Nephron (organoid): ENCODE measurements at regions not wholly inside any gene's neighbourhood (a gene's known extent, or its start where the extent isn't known, plus 50 kb on each side); places are given as distances from the start of the nearest gene placed in this dataset.

Experiments used
- H3K27ac Mint-ChIP-seq, 3 experiments: 2 replicates each; pipeline ENCODE4 v1.8.0; 2020; ENCODE audit warnings: mixed read lengths in 3 of 3, mild to moderate bottlenecking in 2 of 3, moderate library complexity in 1 of 3
- H3K27me3 Mint-ChIP-seq: 2 replicates; pipeline ENCODE4 v1.8.0; 2021; ENCODE audit warnings: low read depth, mild to moderate bottlenecking, moderate library complexity, mixed read lengths
- H3K36me3 Mint-ChIP-seq: 2 replicates; pipeline ENCODE4 v1.8.0; 2020; ENCODE audit warnings: low read depth, mixed read lengths
- H3K4me1 Mint-ChIP-seq: 2 replicates; pipeline ENCODE4 v1.8.0; 2020; ENCODE audit warnings: mixed read lengths
- H3K4me3 Mint-ChIP-seq, 3 experiments: 2 replicates each; pipeline ENCODE4 v1.8.0; 2020; ENCODE audit warnings: mild to moderate bottlenecking in 3 of 3, mixed read lengths in 3 of 3, moderate library complexity in 2 of 3
- H3K9me3 Mint-ChIP-seq: 2 replicates; pipeline ENCODE4 v1.8.0; 2020; ENCODE audit warnings: mixed read lengths
- TF ChIP-seq, protein P1 (sequence below), 3 experiments: fragments of 200-600 bp; sonication (generic); IDR thresholded peaks; one replicate each; pipeline ENCODE4 v1.5.0; 2021; ENCODE audit warnings: antibody characterized with exemption in 3 of 3; ENCODE audit not compliant: unreplicated experiment in 3 of 3

DNA sequence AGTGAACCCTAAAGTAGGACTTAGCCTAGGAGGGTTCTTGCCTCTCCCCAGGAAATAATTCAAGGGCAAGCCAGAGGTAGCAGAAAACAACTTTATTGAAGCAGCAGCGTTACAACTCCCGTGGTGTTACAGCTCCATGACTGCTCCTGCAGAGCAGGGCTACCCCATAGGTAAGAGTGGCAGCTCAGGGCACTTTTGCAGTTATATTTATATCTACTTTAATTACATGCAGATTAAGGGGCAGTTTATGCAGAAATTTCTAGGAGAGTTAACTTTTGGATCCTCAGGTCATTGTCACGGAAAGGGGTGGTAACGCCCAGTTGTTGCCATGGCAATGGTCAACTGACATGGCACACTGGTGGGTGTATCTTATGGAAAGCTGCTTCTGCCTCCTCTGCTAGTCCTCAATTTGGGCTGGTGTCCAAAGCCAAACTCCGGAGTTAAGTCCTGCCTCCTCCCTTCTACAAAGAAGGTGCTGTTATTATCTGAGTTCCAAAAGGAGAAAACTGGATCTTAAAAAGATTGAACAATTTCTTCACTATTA lies 1413.0 kb downstream of the DSC3 start:
- TF ChIP-seq, protein P1, sequence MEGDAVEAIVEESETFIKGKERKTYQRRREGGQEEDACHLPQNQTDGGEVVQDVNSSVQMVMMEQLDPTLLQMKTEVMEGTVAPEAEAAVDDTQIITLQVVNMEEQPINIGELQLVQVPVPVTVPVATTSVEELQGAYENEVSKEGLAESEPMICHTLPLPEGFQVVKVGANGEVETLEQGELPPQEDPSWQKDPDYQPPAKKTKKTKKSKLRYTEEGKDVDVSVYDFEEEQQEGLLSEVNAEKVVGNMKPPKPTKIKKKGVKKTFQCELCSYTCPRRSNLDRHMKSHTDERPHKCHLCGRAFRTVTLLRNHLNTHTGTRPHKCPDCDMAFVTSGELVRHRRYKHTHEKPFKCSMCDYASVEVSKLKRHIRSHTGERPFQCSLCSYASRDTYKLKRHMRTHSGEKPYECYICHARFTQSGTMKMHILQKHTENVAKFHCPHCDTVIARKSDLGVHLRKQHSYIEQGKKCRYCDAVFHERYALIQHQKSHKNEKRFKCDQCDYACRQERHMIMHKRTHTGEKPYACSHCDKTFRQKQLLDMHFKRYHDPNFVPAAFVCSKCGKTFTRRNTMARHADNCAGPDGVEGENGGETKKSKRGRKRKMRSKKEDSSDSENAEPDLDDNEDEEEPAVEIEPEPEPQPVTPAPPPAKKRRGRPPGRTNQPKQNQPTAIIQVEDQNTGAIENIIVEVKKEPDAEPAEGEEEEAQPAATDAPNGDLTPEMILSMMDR (IDR thresholded peaks at IDR 0.05; ENCODE audit: unreplicated experiment in 3 of 3) = no peak
- Mint-ChIP-seq H3K4me3 (no peak overlapping the region), H3K9me3 (no peaks in the 10 kb centered on the region), H3K36me3 (no peaks in the 10 kb centered on the region), H3K27ac (no peak overlapping the region), H3K27me3 (no peaks in the 10 kb centered on the region), H3K4me1 (no peaks in the 10 kb centered on the region)

DNA sequence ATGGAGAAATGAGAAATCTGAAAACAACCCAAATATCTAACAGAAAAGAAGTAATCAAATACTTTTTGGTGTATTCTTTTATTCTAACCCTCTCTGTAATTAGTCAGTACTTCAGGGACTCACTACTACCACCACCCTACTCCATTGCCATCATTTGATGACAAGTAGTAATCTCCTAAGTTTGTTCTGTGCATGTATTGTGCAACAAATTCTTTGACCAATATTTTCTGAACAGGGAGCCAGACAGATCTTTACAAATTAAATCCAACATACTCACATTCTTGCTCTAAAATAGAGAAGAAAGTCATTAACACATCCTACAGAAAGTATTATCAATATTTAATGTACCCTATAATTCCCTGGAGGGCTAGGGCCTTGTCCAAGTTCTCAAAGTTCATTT lies 1416.4 kb downstream of the DSC3 start:
- Mint-ChIP-seq H3K4me1 (no peaks in the 10 kb centered on the region), H3K4me3 (no peak overlapping the region), H3K27ac (no peak overlapping the region), H3K27me3 (no peaks in the 10 kb centered on the region), H3K9me3 (no peaks in the 10 kb centered on the region), H3K36me3 (no peaks in the 10 kb centered on the region)
- TF ChIP-seq, protein P1 (IDR thresholded peaks at IDR 0.05; ENCODE audit: unreplicated experiment in 3 of 3) = no peak

DNA sequence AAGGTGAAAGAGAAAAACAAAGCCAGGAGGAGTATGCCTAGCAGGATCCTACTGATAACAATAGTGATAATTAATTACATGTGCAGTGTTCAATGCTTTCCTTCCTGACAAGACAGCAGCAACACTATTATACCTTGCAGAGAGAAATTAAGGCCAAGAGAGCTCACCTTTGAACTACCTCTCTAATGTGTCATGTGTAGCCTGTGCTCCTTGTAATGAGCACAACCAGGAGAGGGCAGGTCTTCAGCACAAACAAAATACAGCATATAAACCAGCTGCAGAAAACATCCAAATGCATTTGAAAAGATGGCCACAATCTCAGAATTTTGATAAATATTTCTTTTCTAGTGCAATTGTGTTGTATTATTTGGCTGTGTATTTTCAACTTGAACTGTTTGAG lies 1425.7 kb downstream of the DSC3 start:
- Mint-ChIP-seq H3K27ac (no peak overlapping the region), H3K36me3 (no peaks in the 10 kb centered on the region), H3K4me3 (no peak overlapping the region), H3K27me3 (no peaks in the 10 kb centered on the region), H3K4me1 (no peaks in the 10 kb centered on the region), H3K9me3 (no peaks in the 10 kb centered on the region)
- TF ChIP-seq, protein P1 (IDR thresholded peaks at IDR 0.05; ENCODE audit: unreplicated experiment in 3 of 3) = no peak

DNA sequence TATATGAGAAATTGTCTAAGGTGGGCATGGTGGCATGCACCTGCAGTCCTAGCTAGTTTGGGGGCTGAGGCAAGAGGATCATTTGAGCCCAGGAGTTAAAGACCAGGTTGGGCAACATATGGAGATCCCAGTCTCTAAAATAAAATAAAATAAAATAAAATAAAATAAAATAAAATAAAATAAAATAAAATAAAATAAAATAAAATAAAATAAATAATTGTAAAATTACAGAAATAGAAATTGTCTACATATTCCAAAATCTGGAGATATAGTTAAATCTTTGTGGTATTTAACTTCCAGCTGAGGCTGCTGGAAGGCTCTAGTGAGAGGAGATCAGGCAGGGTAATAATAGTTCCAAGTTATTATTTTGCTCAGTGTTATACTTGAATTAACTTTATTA lies 1432.1 kb upstream of the CDH2 start:
- peaks cover 17% of the 10 kb centered on the region for H3K9me3 Mint-ChIP-seq
- H3K27ac Mint-ChIP-seq = no peak overlapping the region
- TF ChIP-seq, protein P1 (IDR thresholded peaks at IDR 0.05; ENCODE audit: unreplicated experiment in 3 of 3) = no peak
- H3K36me3 Mint-ChIP-seq = peaks cover 4% of the 10 kb centered on the region
- no peak overlapping the region for H3K4me3 Mint-ChIP-seq
- no peaks in the 10 kb centered on the region for H3K27me3 Mint-ChIP-seq
- H3K4me1 Mint-ChIP-seq = no peaks in the 10 kb centered on the region

DNA sequence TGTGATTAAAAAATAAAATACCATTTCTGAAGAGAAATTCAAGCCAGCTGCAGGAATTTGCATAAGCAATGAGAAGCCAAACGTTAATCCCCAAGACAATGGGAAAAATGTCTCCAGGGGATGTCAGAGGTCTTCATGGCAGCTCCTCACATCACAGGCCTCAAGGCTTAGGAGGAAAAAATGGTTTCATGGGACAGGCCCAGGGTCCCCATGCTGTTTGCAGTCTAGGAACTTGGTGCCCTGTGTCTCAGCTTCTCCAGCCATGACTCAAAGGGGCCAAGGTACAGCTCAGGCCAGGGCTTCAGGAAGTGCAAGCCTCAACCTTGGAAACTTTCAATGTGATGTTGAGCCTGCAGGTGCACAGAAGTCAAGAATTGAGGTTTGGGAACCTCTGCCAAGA lies 1428.4 kb upstream of the CDH2 start:
- Mint-ChIP-seq H3K4me1 (no peaks in the 10 kb centered on the region), H3K4me3 (no peak overlapping the region), H3K36me3 (peaks cover 4% of the 10 kb centered on the region), H3K9me3 (peaks cover 21% of the 10 kb centered on the region), H3K27ac (no peak overlapping the region), H3K27me3 (no peaks in the 10 kb centered on the region)
- TF ChIP-seq, protein P1 (IDR thresholded peaks at IDR 0.05; ENCODE audit: unreplicated experiment in 3 of 3) = no peak

DNA sequence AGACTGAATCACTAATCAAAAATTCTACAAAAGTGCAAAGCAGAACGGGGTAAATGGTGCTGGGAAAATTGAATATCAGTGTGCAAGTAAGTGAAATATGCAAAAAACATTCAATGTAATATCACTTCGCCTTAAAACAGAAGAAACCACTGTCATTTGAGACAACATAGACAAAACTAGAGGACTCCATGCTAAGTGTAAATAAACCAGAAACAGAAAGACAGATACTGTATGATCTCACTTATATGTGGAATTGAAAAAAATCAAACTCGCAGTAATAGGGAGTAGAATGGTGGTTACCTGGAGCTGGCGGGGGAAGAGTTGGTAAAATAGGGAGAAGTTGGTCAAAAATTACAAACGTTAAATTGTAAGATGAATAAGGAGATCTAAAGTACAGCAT lies 1420.0 kb upstream of the CDH2 start:
- Mint-ChIP-seq H3K4me1 (no peaks in the 10 kb centered on the region), H3K27me3 (no peaks in the 10 kb centered on the region), H3K27ac (no peak overlapping the region), H3K9me3 (peaks cover 2% of the 10 kb centered on the region), H3K36me3 (no peaks in the 10 kb centered on the region), H3K4me3 (no peak overlapping the region)
- TF ChIP-seq, protein P1 (IDR thresholded peaks at IDR 0.05; ENCODE audit: unreplicated experiment in 3 of 3) = no peak
